GM06990 (cell line): ENCODE measurements at regions not wholly inside any gene's neighbourhood (a gene's known extent, or its start where the extent isn't known, plus 50 kb on each side); places are given as distances from the start of the nearest gene placed in this dataset.
"Not testable (repeated sequence)": the region's sequence is repeated elsewhere in the genome, so short reads cannot be mapped to it uniquely, and the experiment has no call there.

Source experiments
- DNase-seq: peaks from one replicate; pipeline ENCODE4 v3.0.0-alpha.2; 2011; ENCODE audit not compliant: insufficient read length; ENCODE audit errors: extremely low read depth
- H3K27me3 ChIP-seq: replicated peaks from 2 replicates; pipeline ENCODE4 v1.6.0; 2011; ENCODE audit warnings: low read length; ENCODE audit not compliant: control insufficient read depth, insufficient read depth
- H3K36me3 ChIP-seq: 2 replicates; pipeline ENCODE4 v1.5.1; 2011; ENCODE audit warnings: low read length; ENCODE audit not compliant: control insufficient read depth, insufficient read depth
- H3K4me3 ChIP-seq: replicated peaks from 2 replicates; pipeline ENCODE4 v1.5.1; 2011; ENCODE audit warnings: low read depth, mild to moderate bottlenecking, control low read depth, low read length
- TF ChIP-seq, protein P1 (sequence below): IDR thresholded peaks from 2 replicates; pipeline ENCODE4 v1.5.1; 2011; ENCODE audit warnings: low read length, control low read depth, mild to moderate bottlenecking, inconsistent platforms; ENCODE audit not compliant: insufficient read depth, poor library complexity, severe bottlenecking

DNA sequence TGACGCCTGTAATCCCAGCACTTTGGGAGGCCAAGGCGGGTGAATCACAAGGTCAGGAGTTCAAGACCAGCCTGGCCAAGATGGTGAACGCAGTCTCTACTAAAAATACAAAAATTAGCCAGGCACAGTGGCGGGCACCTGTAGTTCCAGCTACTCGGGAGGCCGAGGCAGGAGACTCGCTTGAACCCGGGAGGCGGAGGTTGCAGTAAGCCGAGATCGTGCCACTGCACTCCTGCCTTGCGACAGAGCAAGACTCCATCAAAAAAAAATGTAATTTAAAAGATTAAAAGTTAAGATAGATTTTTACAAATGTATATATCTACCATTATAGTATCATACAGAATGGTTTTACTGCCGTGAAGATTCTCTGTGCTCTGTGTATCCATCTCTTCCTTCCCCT is 1464.1 kb downstream of the FOXD4L5 start:
- not testable (repeated sequence) for DNase-seq, H3K36me3 ChIP-seq, H3K4me3 ChIP-seq, H3K27me3 ChIP-seq

GRCh38 chr9:63820383-63820782 is 1464.6 kb downstream of the FOXD4L5 start:
- not testable (repeated sequence) for DNase-seq, H3K36me3 ChIP-seq, H3K4me3 ChIP-seq, H3K27me3 ChIP-seq

- peaks cover 2% of the 10 kb centered on the region for H3K36me3 ChIP-seq
- H3K27me3 ChIP-seq = no peaks in the 10 kb centered on the region
- TF ChIP-seq, protein P1, sequence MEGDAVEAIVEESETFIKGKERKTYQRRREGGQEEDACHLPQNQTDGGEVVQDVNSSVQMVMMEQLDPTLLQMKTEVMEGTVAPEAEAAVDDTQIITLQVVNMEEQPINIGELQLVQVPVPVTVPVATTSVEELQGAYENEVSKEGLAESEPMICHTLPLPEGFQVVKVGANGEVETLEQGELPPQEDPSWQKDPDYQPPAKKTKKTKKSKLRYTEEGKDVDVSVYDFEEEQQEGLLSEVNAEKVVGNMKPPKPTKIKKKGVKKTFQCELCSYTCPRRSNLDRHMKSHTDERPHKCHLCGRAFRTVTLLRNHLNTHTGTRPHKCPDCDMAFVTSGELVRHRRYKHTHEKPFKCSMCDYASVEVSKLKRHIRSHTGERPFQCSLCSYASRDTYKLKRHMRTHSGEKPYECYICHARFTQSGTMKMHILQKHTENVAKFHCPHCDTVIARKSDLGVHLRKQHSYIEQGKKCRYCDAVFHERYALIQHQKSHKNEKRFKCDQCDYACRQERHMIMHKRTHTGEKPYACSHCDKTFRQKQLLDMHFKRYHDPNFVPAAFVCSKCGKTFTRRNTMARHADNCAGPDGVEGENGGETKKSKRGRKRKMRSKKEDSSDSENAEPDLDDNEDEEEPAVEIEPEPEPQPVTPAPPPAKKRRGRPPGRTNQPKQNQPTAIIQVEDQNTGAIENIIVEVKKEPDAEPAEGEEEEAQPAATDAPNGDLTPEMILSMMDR = no peak
- DNase-seq = peak; percentile 93
- H3K4me3 ChIP-seq = peak overlapping the region; percentile 79
Measured at GRCh38 chr9:63817622-63818518, 1467.1 kb downstream of the FOXD4L5 start.

DNA sequence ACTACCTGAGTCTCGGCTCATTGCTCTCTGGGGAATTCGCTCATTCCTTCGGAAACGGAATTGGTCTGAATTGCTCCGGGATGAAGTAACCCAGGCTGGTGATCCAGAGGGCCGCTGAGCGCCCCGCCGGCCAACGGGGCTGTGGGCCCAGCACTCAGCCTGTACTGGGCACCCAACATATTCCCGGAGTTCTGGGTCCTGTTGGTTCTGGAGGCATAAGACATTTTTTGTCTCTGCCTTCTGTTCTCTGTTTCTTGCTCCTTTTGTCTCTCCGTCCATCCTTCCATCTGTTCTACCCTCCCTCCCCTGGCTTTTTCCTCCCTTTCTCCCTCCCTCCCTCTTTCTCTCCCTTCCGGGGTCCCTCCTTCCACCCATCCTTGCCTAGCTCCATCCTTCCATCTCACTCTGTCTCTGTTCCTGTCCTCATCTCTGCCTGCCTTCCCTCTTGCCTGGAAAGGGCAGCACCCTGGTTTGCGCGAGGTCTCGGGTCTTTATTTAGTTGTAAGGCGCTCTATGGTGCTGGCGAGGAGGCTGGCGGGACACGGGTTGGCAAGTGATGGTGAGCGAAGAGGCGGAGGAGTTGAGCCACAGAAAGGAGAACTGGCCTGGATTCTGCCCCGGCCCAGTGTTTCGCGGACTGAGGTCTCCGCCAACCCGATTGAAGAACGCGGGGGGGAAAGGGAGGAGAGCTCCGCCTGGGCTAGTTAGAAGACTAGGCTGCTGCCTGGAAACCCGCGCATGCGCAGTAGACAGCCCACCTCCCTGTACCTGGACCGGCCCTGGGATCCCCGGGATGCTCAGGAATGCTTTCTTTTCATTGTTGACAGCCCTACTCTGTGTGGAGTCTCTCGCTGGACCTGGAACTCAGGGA is 1468.0 kb downstream of the FOXD4L5 start:
- Histone ChIP-seq H3K27me3 (no peaks in the 10 kb centered on the region), H3K36me3 (peaks cover 2% of the 10 kb centered on the region), H3K4me3 (peak overlapping the region; percentile 79)
- TF ChIP-seq, protein P1 = no peak
- peak; percentile 88 for DNase-seq

DNA sequence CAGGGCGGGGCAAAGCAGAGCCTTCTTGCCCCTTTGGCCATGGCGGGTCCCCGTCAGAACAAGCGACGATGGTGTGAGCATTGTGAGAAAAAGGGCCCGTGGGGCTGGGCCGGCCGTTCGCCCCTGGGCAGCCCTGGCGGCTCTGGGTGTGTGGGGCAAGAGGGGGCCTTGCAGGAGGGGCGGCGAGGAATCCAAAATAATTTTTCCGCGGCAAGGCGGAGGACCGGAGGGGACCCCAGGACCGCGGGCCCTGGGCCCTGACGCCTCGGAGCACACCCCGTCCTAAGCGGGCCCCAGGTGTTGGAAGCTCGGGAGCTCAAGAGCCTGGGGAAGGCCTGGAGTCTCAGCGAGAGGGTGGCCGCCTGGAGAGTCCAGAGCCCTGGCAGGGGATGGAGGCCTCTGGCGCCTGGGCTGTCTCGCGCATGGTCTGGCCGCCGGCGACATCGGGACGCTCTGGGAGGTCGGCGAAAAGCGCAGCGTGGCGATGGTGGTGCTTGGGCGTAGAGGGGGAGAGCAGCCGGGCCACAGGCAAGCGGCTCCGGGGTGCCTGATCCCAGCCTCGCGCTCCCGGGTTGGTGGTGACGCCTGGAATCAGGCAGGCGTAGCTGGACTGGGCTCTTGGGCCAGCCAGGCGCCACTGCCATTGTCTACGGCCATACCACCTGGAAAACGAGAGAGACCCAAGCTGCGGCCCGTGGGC is 1469.9 kb downstream of the FOXD4L5 start:
- peak; percentile 37 for DNase-seq
- H3K36me3 ChIP-seq, H3K27me3 ChIP-seq, H3K4me3 ChIP-seq: not testable (repeated sequence)

- peak overlapping the region; percentile 46 for H3K4me3 ChIP-seq
Measured at GRCh38 chr9:63813391-63814021, 1471.5 kb downstream of the FOXD4L5 start.

GRCh38 chr9:63812822-63813221 is 1472.2 kb downstream of the FOXD4L5 start:
- not testable (repeated sequence) for H3K27me3 ChIP-seq, H3K36me3 ChIP-seq, H3K4me3 ChIP-seq, DNase-seq

More at GRCh38 chr9:63813391-63814021, 1471.5 kb downstream of the FOXD4L5 start:
- not testable (repeated sequence) for H3K27me3 ChIP-seq, H3K36me3 ChIP-seq, DNase-seq

DNA sequence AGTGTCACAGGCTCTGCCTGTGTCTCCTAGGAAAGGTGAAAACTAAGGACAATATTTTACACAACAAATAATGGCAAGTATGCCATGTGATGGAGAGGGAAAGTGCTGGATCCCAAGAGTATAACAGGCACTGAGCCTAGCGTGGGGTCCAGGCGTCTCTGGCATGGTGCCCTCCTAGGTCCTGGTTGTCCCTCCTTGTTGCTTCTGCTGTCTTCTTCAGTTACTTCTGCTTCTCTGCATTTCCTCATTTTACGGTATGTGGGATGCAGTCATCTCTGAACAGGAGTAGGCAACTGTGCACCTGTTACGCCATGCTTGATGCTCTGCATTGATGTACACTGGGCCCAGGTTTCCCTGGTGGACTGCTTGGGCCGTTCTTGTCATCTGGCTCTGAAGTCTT is 1480.8 kb downstream of the FOXD4L5 start:
- H3K27me3 ChIP-seq, DNase-seq, H3K36me3 ChIP-seq, H3K4me3 ChIP-seq: not testable (repeated sequence)

DNA sequence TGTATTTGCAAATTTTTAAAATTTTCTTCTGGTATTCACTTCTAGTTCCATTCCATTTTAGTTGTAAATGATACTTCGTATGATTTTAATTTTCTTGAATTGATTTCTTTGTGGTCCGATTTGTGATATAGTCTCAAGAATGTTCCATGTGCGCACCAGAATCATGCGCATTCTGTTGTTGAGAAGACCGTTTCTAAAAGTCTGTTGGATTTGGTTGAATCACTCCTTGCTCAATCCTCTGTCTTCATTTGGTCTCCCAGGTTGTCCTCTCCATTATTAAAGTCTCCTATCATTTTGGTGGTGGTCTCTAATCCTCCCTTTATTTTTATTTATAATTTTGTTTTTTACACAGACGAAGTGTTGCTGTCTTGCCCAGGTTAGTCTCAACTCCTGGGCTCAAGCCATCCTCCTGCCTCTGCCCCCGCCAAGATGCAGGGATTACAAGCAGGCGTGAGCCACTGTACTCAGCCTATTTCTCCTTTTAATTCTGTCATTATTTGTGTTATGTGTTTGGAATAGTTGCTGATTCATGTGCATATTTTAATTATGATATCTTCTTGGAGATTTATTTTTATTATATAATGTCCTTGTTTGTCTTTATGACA is 1490.8 kb downstream of the FOXD4L5 start:
- H3K4me3 ChIP-seq, H3K27me3 ChIP-seq, DNase-seq, H3K36me3 ChIP-seq: not testable (repeated sequence)

DNA sequence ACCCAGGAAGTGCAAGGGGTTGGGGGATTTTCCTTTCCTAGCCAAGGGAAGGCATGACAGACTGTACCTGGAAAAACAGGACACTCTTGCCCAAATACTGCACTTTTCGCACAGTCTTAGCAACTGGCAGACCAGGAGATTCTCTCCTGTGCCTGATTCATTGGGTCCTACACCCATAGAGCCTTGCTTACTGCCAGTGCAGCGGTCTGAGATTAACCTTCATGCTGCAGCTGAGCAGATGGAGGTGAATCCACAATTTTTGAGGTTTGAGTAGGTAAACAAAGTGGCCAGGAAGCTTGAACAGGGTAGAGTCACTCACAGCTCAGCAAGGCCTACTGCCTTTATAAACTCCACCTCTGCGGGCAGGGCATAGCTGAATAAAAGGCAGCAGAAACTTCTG is 1497.6 kb downstream of the FOXD4L5 start:
- DNase-seq, H3K27me3 ChIP-seq, H3K36me3 ChIP-seq, H3K4me3 ChIP-seq: not testable (repeated sequence)

GRCh38 chr9:63785059-63785458 is 1500.0 kb downstream of the FOXD4L5 start:
- not testable (repeated sequence) for H3K36me3 ChIP-seq, H3K27me3 ChIP-seq, H3K4me3 ChIP-seq, DNase-seq
